Fibroblast of lung (primary cell): ENCODE measurements at regions not wholly inside any gene's neighbourhood (a gene's known extent, or its start where the extent isn't known, plus 50 kb on each side); places are given as distances from the start of the nearest gene placed in this dataset.

Source experiments
- DNase-seq, 2 donors: peaks; one replicate each; pipeline versions ENCODE4 v3.0.0 to v3.0.0-alpha.2; 2010; ENCODE audit warnings: low read depth in 2 of 2
- H2AFZ ChIP-seq: 2 replicates; pipeline ENCODE4 v1.5.1; 2012; ENCODE audit warnings: low read length, control low read depth, inconsistent platforms
- H3K27ac ChIP-seq: 2 replicates; pipeline ENCODE4 v1.5.1; 2011; ENCODE audit warnings: low read length, control low read depth; ENCODE audit not compliant: insufficient read depth
- H3K27me3 ChIP-seq: 2 replicates; pipeline ENCODE4 v1.5.1; 2011; ENCODE audit warnings: mild to moderate bottlenecking, low read length; ENCODE audit not compliant: control insufficient read depth, insufficient read depth
- H3K36me3 ChIP-seq: 2 replicates; pipeline ENCODE4 v1.5.1; 2011; ENCODE audit warnings: low read length; ENCODE audit not compliant: control insufficient read depth, insufficient read depth
- H3K4me1 ChIP-seq: 2 replicates; pipeline ENCODE4 v1.5.1; 2011; ENCODE audit warnings: low read length; ENCODE audit not compliant: control insufficient read depth, insufficient read depth; ENCODE audit errors: extremely low read depth
- H3K4me2 ChIP-seq: 2 replicates; pipeline ENCODE4 v1.5.1; 2011; ENCODE audit warnings: low read length, control low read depth; ENCODE audit not compliant: insufficient read depth; ENCODE audit errors: extremely low read depth
- H3K4me3 ChIP-seq, 4 experiments: fragments of 200-600 bp in 1 of 4; sonication (generic) in 1 of 4; replicated peaks in 1 of 4; 2 replicates each; pipeline ENCODE4 v1.5.1; 2011 to 2016; ENCODE audit warnings: low read length in 4 of 4, low read depth in 3 of 4, mild to moderate bottlenecking in 3 of 4, control low read depth in 2 of 4, inconsistent platforms in 1 of 4, mixed read lengths in 1 of 4; ENCODE audit not compliant: insufficient read depth in 1 of 4; ENCODE audit errors: control extremely low read depth in 1 of 4
- H3K79me2 ChIP-seq: 2 replicates; pipeline ENCODE4 v1.5.1; 2012; ENCODE audit warnings: mild to moderate bottlenecking, low read length, inconsistent platforms; ENCODE audit not compliant: control insufficient read depth, insufficient read depth
- H3K9ac ChIP-seq: 2 replicates; pipeline ENCODE4 v1.5.1; 2011; ENCODE audit warnings: mild to moderate bottlenecking, low read length, control low read depth; ENCODE audit not compliant: insufficient read depth
- H3K9me3 ChIP-seq: 2 replicates; pipeline ENCODE4 v1.5.1; 2012; ENCODE audit warnings: low read depth, low read length; ENCODE audit not compliant: control insufficient read depth, insufficient read depth
- H4K20me1 ChIP-seq: 2 replicates; pipeline ENCODE4 v1.5.1; 2011; ENCODE audit warnings: low read length; ENCODE audit not compliant: control insufficient read depth, insufficient read depth; ENCODE audit errors: extremely low read depth
- CTCF ChIP-seq, 2 donors: IDR thresholded peaks in 1 of 2; conservative IDR thresholded peaks in 1 of 2; 1 replicate in 1 of 2; 2 replicates in 1 of 2; pipeline ENCODE4 v1.5.1; 2011 to 2012; ENCODE audit warnings: low read length in 2 of 2, control low read depth in 1 of 2, inconsistent platforms in 1 of 2, low read depth in 1 of 2, mild to moderate bottlenecking in 1 of 2
- EZH2 ChIP-seq: IDR thresholded peaks from 2 replicates; pipeline ENCODE4 v1.5.1; 2012; ENCODE audit warnings: low read length, control low read depth, mild to moderate bottlenecking; ENCODE audit errors: missing control alignments

DNA sequence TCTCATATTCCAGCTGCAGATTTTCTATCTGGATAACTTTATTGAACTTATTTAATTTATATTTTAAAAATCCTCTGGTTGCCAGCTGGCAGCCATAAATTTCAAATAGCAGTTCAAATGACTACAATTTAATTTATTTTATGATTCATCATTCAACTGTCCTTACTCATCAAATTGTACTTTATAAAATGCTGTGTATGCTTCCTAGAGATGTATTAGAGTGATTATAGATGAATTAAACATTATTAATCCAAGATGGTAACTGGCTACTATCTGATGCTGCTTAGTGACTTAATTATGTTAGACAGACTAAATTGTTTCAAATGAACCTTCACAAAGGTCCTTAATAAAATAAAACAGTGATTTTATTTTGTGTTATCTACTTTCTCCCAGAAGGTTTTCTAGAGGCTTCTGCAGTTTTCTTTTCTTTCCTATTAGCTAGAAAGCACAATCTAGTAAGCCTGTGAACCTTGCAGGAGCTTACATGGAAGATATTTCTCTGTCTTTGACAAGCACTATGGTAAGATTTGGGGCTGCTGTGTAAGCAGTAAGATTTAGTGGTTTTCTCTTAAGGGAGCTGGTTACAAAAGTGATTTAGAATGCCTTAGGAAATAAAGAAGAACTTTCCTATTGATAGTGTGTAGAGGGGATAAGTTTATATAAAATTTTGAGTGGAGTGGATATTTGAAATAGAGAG, 322.3 kb downstream of the FSIP2 start:
- Histone ChIP-seq H3K27ac (no peak overlapping the region), H3K4me2 (no peak overlapping the region), H3K27me3 (no peaks in the 10 kb centered on the region), H3K9ac (no peak overlapping the region), H3K79me2 (no peaks in the 10 kb centered on the region), H3K36me3 (no peaks in the 10 kb centered on the region), H3K4me1 (no peaks in the 10 kb centered on the region), H4K20me1 (no peaks in the 10 kb centered on the region), H3K4me3 (no peak overlapping the region), H3K9me3 (no peaks in the 10 kb centered on the region), H2AFZ (no peak overlapping the region)
- no peak for DNase-seq
- TF ChIP-seq CTCF (conservative IDR thresholded peaks at IDR 0.05 in 1 of 2, IDR thresholded peaks at IDR 0.05 in 1 of 2; ENCODE audit: low read depth in 1 of 2, low read length in 2 of 2): no peak

GRCh38 chr2:186064507-186064906, 325.9 kb downstream of the FSIP2 start:
- TF ChIP-seq CTCF (conservative IDR thresholded peaks at IDR 0.05 in 1 of 2, IDR thresholded peaks at IDR 0.05 in 1 of 2; ENCODE audit: low read depth in 1 of 2, low read length in 2 of 2) (no peak), EZH2 (no peak)
- DNase-seq: no peak

DNA sequence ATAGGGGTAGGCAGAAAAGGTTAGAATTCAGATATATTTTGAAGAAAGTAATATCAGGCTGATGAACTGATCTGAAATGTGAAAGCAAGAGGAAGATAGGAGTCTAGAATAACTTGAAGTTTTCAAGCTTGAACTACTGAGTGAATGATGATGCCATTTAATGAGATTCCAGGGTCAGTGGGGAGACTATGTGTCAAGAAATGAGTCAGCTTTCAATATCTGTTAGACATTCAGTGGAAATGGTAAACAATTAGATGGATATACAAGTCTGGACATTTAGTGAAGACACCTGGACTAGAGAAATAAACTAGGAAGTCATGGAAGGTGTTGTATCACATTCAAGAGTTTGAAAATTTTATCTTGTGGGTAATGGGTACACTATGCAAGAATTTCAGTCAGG, 326.9 kb downstream of the FSIP2 start:
- Histone ChIP-seq H3K4me1 (no peaks in the 10 kb centered on the region), H2AFZ (no peak overlapping the region), H3K9ac (no peak overlapping the region), H3K27ac (no peak overlapping the region), H3K27me3 (no peaks in the 10 kb centered on the region), H3K4me2 (no peak overlapping the region), H3K79me2 (no peaks in the 10 kb centered on the region), H3K36me3 (no peaks in the 10 kb centered on the region), H3K4me3 (no peak overlapping the region), H4K20me1 (no peaks in the 10 kb centered on the region), H3K9me3 (no peaks in the 10 kb centered on the region)
- TF ChIP-seq CTCF (conservative IDR thresholded peaks at IDR 0.05 in 1 of 2, IDR thresholded peaks at IDR 0.05 in 1 of 2; ENCODE audit: low read depth in 1 of 2, low read length in 2 of 2) (no peak), EZH2 (no peak)
- DNase-seq: no peak

More at GRCh38 chr2:186064507-186064906, 325.9 kb downstream of the FSIP2 start:
- no peaks in the 10 kb centered on the region for H3K9me3 ChIP-seq
- H3K36me3 ChIP-seq: no peaks in the 10 kb centered on the region
- no peak overlapping the region for H3K4me3 ChIP-seq
- no peaks in the 10 kb centered on the region for H4K20me1 ChIP-seq
- H2AFZ ChIP-seq: no peak overlapping the region
- no peak overlapping the region for H3K4me2 ChIP-seq
- H3K79me2 ChIP-seq: no peaks in the 10 kb centered on the region
- no peak overlapping the region for H3K27ac ChIP-seq
- H3K4me1 ChIP-seq: no peaks in the 10 kb centered on the region
- H3K9ac ChIP-seq: no peak overlapping the region
- no peaks in the 10 kb centered on the region for H3K27me3 ChIP-seq
